Mammary epithelial cell (primary cell): ENCODE measurements at regions not wholly inside any gene's neighbourhood (a gene's known extent, or its start where the extent isn't known, plus 50 kb on each side); places are given as distances from the start of the nearest gene placed in this dataset.

ENCODE experiments used
- EZH2 ChIP-seq: IDR thresholded peaks from 2 replicates; pipeline ENCODE4 v1.6.1; 2012; ENCODE audit warnings: low read length, inconsistent platforms, borderline replicate concordance
- TF ChIP-seq, protein P1 (sequence below), 2 donors: IDR thresholded peaks in 1 of 2; conservative IDR thresholded peaks in 1 of 2; 2 replicates each; pipeline ENCODE4 v1.5.1; 2011 to 2012; ENCODE audit warnings: inconsistent platforms in 2 of 2, low read length in 2 of 2, mild to moderate bottlenecking in 2 of 2, control low read depth in 1 of 2, low read depth in 1 of 2; ENCODE audit not compliant: insufficient read depth in 1 of 2; ENCODE audit errors: extremely low read depth in 1 of 2

DNA sequence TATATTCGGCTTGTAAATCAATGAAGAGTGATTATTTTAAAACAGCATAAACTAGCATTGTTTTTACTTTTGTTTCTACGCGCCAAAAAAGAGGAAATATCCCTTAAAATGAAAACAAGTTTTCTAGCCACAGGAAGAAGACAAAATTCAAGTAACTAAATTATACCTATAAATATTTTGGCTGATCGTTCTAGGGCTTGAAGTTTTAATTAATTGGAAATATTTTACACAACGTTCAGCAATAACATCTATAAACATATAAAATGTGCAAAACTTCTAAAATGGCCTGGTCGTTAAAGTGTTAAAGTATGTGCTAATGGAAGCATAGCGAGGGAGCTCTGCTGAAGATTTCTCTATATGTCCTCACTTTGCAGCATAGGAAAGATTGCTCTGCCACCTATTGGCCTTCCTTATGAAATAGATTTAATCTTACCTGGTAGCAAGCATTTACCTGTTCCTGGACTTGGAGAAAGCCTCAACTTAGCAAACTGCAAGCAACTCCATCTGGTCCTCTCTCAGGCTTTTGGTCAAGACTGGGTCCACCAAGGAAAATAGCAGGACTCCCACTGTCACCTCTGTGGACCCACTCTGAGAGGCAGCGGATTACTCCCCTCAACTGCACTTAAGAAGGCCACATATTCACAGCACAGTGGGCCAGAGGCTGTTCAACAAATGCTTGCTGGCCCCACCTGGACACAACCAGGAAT lies 351.3 kb upstream of the RUNX1 start:
- TF ChIP-seq, protein P1, sequence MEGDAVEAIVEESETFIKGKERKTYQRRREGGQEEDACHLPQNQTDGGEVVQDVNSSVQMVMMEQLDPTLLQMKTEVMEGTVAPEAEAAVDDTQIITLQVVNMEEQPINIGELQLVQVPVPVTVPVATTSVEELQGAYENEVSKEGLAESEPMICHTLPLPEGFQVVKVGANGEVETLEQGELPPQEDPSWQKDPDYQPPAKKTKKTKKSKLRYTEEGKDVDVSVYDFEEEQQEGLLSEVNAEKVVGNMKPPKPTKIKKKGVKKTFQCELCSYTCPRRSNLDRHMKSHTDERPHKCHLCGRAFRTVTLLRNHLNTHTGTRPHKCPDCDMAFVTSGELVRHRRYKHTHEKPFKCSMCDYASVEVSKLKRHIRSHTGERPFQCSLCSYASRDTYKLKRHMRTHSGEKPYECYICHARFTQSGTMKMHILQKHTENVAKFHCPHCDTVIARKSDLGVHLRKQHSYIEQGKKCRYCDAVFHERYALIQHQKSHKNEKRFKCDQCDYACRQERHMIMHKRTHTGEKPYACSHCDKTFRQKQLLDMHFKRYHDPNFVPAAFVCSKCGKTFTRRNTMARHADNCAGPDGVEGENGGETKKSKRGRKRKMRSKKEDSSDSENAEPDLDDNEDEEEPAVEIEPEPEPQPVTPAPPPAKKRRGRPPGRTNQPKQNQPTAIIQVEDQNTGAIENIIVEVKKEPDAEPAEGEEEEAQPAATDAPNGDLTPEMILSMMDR (conservative IDR thresholded peaks at IDR 0.05 in 1 of 2, IDR thresholded peaks at IDR 0.05 in 1 of 2; ENCODE audit: extremely low read depth in 1 of 2, insufficient read depth in 1 of 2, low read depth in 1 of 2, low read length in 2 of 2), result peak; percentile 57 to 69
- no peak for TF ChIP-seq EZH2
